Thymus (tissue), 11 donors: ENCODE measurements at regions not wholly inside any gene's neighbourhood (a gene's known extent, or its start where the extent isn't known, plus 50 kb on each side); places are given as distances from the start of the nearest gene placed in this dataset.
A peak's percentile ranks its signal among the peaks of the same experiment; 100 is the strongest.

Experiments used
- DNase-seq, 9 donors: peaks; one replicate each; pipeline ENCODE4 v3.0.0-alpha.2; 2013; ENCODE audit warnings: low spot score in 9 of 9, low read depth in 6 of 9, missing footprints in 1 of 9
- H3K27ac ChIP-seq, 2 donors: one replicate each; pipeline ENCODE4 v1.5.1; 2013; ENCODE audit warnings: control low read depth in 1 of 2, low read depth in 1 of 2, low read length in 1 of 2, mild to moderate bottlenecking in 1 of 2, moderate library complexity in 1 of 2
- H3K27me3 ChIP-seq, 2 donors: one replicate each; pipeline ENCODE4 v1.5.1; 2013; ENCODE audit warnings: low read length in 1 of 2; ENCODE audit not compliant: control insufficient read depth in 2 of 2, insufficient read depth in 1 of 2
- H3K36me3 ChIP-seq, 2 donors: one replicate each; pipeline ENCODE4 v1.5.1; 2013; ENCODE audit warnings: low read length in 1 of 2, mild to moderate bottlenecking in 1 of 2, moderate library complexity in 1 of 2; ENCODE audit not compliant: control insufficient read depth in 2 of 2, insufficient read depth in 2 of 2
- H3K4me1 ChIP-seq, 2 donors: one replicate each; pipeline ENCODE4 v1.5.1; 2013; ENCODE audit warnings: low read length in 2 of 2; ENCODE audit not compliant: control insufficient read depth in 2 of 2, insufficient read depth in 2 of 2
- H3K4me3 ChIP-seq, 2 donors: one replicate each; pipeline ENCODE4 v1.5.1; 2013; ENCODE audit warnings: low read length in 2 of 2, control low read depth in 1 of 2, mild to moderate bottlenecking in 1 of 2
- H3K9me3 ChIP-seq, 2 donors: one replicate each; pipeline ENCODE4 v1.5.1; 2013; ENCODE audit warnings: low read length in 1 of 2, mild to moderate bottlenecking in 1 of 2; ENCODE audit not compliant: control insufficient read depth in 2 of 2, insufficient read depth in 1 of 2
- WGBS: extraction: QIAGEN DNeasy Blood & Tissue Kit; methylation state at CpG from one replicate; pipeline ENCODE4 v1.1.7; 2013; 5-methylcytosine and 5-hydroxymethylcytosine counted together
- donor health status: healthy.

GRCh38 chr2:181817509-181817908 lies 74.0 kb upstream of the ITPRID2 start:
- H3K27ac ChIP-seq: no peak overlapping the region
- no peaks in the 10 kb centered on the region for H3K27me3 ChIP-seq
- no peak for DNase-seq
- H3K4me3 ChIP-seq: no peak overlapping the region
- no peaks in the 10 kb centered on the region for H3K9me3 ChIP-seq
- peaks cover 6 to 37% of the 10 kb centered on the region in 2 donors for H3K4me1 ChIP-seq
- no peaks in the 10 kb centered on the region for H3K36me3 ChIP-seq

- 97% methylated on average over 1 of the region's 1 CpG for WGBS
- H3K4me3 ChIP-seq: no peak overlapping the region
- no peak for DNase-seq
- H3K9me3 ChIP-seq: no peaks in the 10 kb centered on the region
- no peaks in the 10 kb centered on the region for H3K36me3 ChIP-seq
- H3K27me3 ChIP-seq: no peaks in the 10 kb centered on the region
- no peak overlapping the region for H3K27ac ChIP-seq
- H3K4me1 ChIP-seq: peaks cover 6 to 35% of the 10 kb centered on the region in 2 donors
Measured at GRCh38 chr2:181818058-181818680, 73.4 kb upstream of the ITPRID2 start.

GRCh38 chr2:181818840-181819239 lies 72.7 kb upstream of the ITPRID2 start:
- 97% methylated on average over 1 of the region's 1 CpG for WGBS

GRCh38 chr2:181821049-181821448 lies 70.5 kb upstream of the ITPRID2 start:
- H3K9me3 ChIP-seq: no peaks in the 10 kb centered on the region
- DNase-seq: peak in 2 of 9 donors; percentile 27 to 72
- peak overlapping the region in 1 of 2 donors; percentile 73 for H3K27ac ChIP-seq
- 46% methylated on average over 2 of the region's 2 CpGs for WGBS
- no peaks in the 10 kb centered on the region for H3K36me3 ChIP-seq
- H3K27me3 ChIP-seq: no peaks in the 10 kb centered on the region
- H3K4me3 ChIP-seq: no peak overlapping the region
- peaks cover 0 to 18% of the 10 kb centered on the region in 2 donors for H3K4me1 ChIP-seq

More at GRCh38 chr2:181818840-181819239, 72.7 kb upstream of the ITPRID2 start:
- H3K9me3 ChIP-seq: no peaks in the 10 kb centered on the region
- H3K27ac ChIP-seq: no peak overlapping the region
- H3K27me3 ChIP-seq: no peaks in the 10 kb centered on the region
- H3K4me3 ChIP-seq: no peak overlapping the region
- no peak for DNase-seq
- no peaks in the 10 kb centered on the region for H3K36me3 ChIP-seq
- peaks cover 4 to 30% of the 10 kb centered on the region in 2 donors for H3K4me1 ChIP-seq

- H3K27ac ChIP-seq: no peak overlapping the region
- H3K27me3 ChIP-seq: no peaks in the 10 kb centered on the region
- no peak for DNase-seq
- no peaks in the 10 kb centered on the region for H3K36me3 ChIP-seq
- WGBS: 97% methylated on average over 5 of the region's 5 CpGs
- peaks cover 0 to 18% of the 10 kb centered on the region in 2 donors for H3K4me1 ChIP-seq
- H3K4me3 ChIP-seq: no peak overlapping the region
- no peaks in the 10 kb centered on the region for H3K9me3 ChIP-seq
Measured at GRCh38 chr2:181822097-181822496, 69.4 kb upstream of the ITPRID2 start.

GRCh38 chr2:181823405-181823804 lies 68.1 kb upstream of the ITPRID2 start:
- Histone ChIP-seq H3K27ac (no peak overlapping the region), H3K9me3 (no peaks in the 10 kb centered on the region), H3K4me3 (no peak overlapping the region), H3K36me3 (no peaks in the 10 kb centered on the region), H3K4me1 (peaks cover 0 to 18% of the 10 kb centered on the region in 2 donors), H3K27me3 (no peaks in the 10 kb centered on the region)
- 96% methylated on average over 2 of the region's 2 CpGs for WGBS
- no peak for DNase-seq

GRCh38 chr2:181828122-181828705 lies 63.3 kb upstream of the ITPRID2 start:
- H3K27me3 ChIP-seq: no peaks in the 10 kb centered on the region
- DNase-seq: no peak
- H3K9me3 ChIP-seq: no peaks in the 10 kb centered on the region
- WGBS: 97% methylated on average over 6 of the region's 6 CpGs
- H3K4me1 ChIP-seq: no peaks in the 10 kb centered on the region
- no peak overlapping the region for H3K27ac ChIP-seq
- no peak overlapping the region for H3K4me3 ChIP-seq
- no peaks in the 10 kb centered on the region for H3K36me3 ChIP-seq

GRCh38 chr2:181829230-181829629 lies 62.3 kb upstream of the ITPRID2 start:
- H3K36me3 ChIP-seq: no peaks in the 10 kb centered on the region
- 95% methylated on average over 1 of the region's 1 CpG for WGBS
- no peak overlapping the region for H3K27ac ChIP-seq
- no peak for DNase-seq
- H3K9me3 ChIP-seq: no peaks in the 10 kb centered on the region
- no peak overlapping the region for H3K4me3 ChIP-seq
- no peaks in the 10 kb centered on the region for H3K27me3 ChIP-seq
- H3K4me1 ChIP-seq: no peaks in the 10 kb centered on the region

GRCh38 chr2:181832015-181832414 lies 59.5 kb upstream of the ITPRID2 start:
- H3K9me3 ChIP-seq: no peaks in the 10 kb centered on the region
- WGBS: 95% methylated on average over 4 of the region's 4 CpGs

More at GRCh38 chr2:181832015-181832414, 59.5 kb upstream of the ITPRID2 start:
- Histone ChIP-seq H3K27ac (no peak overlapping the region), H3K36me3 (no peaks in the 10 kb centered on the region), H3K4me1 (no peaks in the 10 kb centered on the region), H3K27me3 (no peaks in the 10 kb centered on the region), H3K4me3 (no peak overlapping the region)
- no peak for DNase-seq
